ENCODE measurements at regions not wholly inside any gene's neighbourhood (a gene's known extent, or its start where the extent isn't known, plus 50 kb on each side); places are given as distances from the start of the nearest gene placed in this dataset.

DNA sequence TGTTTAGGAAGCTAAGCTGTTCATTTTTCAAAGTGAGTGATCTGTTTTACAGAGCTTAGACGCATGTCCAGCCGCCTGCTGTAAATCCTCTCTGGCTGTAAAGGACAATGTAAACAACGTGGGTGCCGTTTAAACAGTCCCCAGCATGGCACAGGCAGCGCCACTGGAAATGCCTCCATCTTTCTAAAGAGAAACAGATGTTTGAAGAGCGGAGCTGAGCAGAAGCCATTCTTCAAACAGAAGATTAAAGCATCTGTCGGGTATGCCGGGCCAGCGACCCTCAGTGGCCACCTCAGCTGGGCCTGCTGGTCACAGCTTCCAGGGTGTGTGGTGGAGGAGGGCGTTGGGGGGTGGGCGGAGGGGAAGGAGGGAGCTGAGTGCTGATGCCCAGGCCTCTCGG, 138.6 kb downstream of the ERMARD start:
- DNase-seq (ENCODE audit: low read depth) = no peak
- TF ChIP-seq POLR2A (IDR thresholded peaks at IDR 0.05; ENCODE audit: extremely low read depth, insufficient read length) (no peak), MYC (IDR thresholded peaks at IDR 0.05; ENCODE audit: low read depth, low read length) (no peak)
- TF ChIP-seq, protein P1, sequence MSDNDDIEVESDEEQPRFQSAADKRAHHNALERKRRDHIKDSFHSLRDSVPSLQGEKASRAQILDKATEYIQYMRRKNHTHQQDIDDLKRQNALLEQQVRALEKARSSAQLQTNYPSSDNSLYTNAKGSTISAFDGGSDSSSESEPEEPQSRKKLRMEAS (IDR thresholded peaks at IDR 0.05; ENCODE audit: low read depth, low read length) = no peak
- TF ChIP-seq, protein P2, sequence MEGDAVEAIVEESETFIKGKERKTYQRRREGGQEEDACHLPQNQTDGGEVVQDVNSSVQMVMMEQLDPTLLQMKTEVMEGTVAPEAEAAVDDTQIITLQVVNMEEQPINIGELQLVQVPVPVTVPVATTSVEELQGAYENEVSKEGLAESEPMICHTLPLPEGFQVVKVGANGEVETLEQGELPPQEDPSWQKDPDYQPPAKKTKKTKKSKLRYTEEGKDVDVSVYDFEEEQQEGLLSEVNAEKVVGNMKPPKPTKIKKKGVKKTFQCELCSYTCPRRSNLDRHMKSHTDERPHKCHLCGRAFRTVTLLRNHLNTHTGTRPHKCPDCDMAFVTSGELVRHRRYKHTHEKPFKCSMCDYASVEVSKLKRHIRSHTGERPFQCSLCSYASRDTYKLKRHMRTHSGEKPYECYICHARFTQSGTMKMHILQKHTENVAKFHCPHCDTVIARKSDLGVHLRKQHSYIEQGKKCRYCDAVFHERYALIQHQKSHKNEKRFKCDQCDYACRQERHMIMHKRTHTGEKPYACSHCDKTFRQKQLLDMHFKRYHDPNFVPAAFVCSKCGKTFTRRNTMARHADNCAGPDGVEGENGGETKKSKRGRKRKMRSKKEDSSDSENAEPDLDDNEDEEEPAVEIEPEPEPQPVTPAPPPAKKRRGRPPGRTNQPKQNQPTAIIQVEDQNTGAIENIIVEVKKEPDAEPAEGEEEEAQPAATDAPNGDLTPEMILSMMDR (IDR thresholded peaks at IDR 0.05; ENCODE audit: low read depth, low read length) = no peak
- no peak overlapping the region for H3K4me3 ChIP-seq (ENCODE audit: low read depth, low read length)

DNA sequence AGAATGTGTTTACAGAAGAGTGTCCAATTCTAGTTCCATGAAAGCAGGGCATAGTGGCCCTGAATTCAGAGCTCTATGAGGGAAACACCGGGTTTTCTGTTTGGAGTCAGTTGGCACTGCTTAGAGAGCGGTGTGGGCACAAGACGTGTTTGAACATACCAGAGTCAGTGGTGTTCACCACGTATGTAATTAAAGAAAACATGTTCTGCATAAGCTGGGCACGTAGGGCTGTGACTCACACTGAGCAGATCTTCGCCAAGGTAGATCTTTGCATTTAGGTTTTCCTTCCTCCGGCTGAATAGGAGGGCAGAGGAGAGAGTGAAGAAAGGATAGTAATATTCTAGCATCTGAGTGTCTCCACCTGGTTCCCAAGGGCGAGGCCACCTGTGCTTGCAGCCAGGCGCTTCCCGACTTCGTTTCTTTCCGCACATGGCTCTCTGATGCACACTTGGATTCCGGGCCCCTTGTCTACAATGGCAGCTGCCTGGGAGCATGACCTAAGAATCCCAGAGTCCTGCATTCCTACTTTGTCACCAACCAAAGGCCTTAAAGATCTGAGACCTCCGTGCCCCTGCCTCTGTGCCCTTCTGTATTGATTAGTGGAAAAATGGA, 136.2 kb downstream of the ERMARD start:
- DNase-seq (ENCODE audit: low read depth) = no peak
- TF ChIP-seq POLR2A (IDR thresholded peaks at IDR 0.05; ENCODE audit: extremely low read depth, insufficient read length) (no peak), MYC (IDR thresholded peaks at IDR 0.05; ENCODE audit: low read depth, low read length) (no peak)
- TF ChIP-seq, protein P2 (IDR thresholded peaks at IDR 0.05; ENCODE audit: low read depth, low read length) = no peak
- TF ChIP-seq, protein P1 (IDR thresholded peaks at IDR 0.05; ENCODE audit: low read depth, low read length) = no peak

DNA sequence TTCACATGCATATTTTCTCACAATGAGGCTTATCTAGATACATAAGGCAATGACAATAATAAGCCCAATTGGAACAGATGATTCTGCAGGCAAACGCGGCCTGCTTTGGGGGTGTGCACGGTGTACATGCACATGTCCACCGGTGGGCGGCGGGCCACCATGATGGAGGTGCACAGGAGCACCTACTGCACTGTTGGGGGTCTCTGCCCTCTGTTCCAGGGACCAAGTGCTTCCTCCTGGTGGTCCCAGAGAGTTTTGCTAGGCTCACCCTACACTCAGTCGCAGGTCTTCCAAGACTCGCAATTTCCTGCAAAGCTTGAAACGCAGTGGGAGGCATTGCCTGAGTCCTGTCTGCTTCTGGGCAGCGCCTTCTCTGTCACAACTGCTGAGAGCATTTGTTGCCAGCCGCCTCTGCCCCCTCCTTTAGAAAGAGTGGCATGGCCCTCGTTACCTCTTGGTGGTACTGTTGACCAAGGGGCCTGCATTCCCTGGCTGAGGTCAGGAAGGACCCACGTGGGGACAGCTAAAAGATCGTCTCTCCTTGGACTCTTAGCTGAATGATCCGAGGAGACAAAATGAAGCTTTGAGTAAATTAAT, 135.3 kb downstream of the ERMARD start:
- TF ChIP-seq POLR2A (IDR thresholded peaks at IDR 0.05; ENCODE audit: extremely low read depth, insufficient read length) (no peak), MYC (IDR thresholded peaks at IDR 0.05; ENCODE audit: low read depth, low read length) (no peak)
- TF ChIP-seq, protein P2 (IDR thresholded peaks at IDR 0.05; ENCODE audit: low read depth, low read length) = no peak
- TF ChIP-seq, protein P1 (IDR thresholded peaks at IDR 0.05; ENCODE audit: low read depth, low read length) = no peak
- DNase-seq (ENCODE audit: low read depth) = no peak
- H3K4me3 ChIP-seq (ENCODE audit: low read depth, low read length) = no peak overlapping the region

More for the DNA sequence above, 136.2 kb downstream of the ERMARD start:
- H3K4me3 ChIP-seq (ENCODE audit: low read depth, low read length) = no peak overlapping the region

DNA sequence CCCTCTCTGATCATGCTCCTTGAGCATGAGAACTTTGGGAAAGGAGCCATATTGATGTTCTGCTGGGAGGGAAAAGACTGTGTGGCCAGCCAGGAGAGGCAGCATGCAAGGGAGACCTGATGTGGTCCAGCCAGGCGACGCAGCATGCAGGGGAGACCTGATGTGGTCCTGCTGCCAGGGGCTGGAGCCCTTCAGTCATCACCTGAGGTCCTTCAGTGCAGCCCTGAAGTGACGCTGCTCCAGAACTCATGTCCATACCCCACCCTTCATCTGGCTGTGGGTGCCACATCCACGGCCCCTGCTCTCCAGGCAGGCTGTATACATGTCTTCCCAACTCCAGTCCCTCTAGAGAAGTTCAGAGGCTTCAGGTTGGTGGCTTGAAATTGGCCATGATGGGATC, 134.4 kb downstream of the ERMARD start:
- TF ChIP-seq, protein P1 (IDR thresholded peaks at IDR 0.05; ENCODE audit: low read depth, low read length) = no peak
- no peak for TF ChIP-seq MYC (IDR thresholded peaks at IDR 0.05; ENCODE audit: low read depth, low read length)
- TF ChIP-seq POLR2A (IDR thresholded peaks at IDR 0.05; ENCODE audit: extremely low read depth, insufficient read length) = no peak
- TF ChIP-seq, protein P2 (IDR thresholded peaks at IDR 0.05; ENCODE audit: low read depth, low read length) = no peak

DNA sequence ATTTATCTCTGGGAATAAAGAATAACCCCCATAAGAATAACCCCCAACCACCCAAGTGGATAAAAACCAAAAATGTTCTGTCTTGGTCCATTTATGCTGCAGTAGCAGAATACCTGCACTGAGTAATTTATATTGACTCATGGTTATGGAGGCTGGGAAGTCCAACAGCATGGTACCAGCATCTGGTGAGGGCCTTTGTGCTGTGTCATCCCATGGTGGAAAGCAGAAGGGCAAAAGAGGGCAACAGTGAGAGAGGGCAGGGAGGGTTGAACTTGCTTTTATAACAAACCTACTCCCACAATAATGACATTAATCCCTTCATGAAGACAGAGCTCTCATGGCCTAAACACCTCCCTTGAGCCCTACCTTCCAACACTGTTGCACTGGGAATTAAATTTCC, 133.7 kb downstream of the ERMARD start:
- no peak overlapping the region for H3K4me3 ChIP-seq (ENCODE audit: low read depth, low read length)
- TF ChIP-seq, protein P1 (IDR thresholded peaks at IDR 0.05; ENCODE audit: low read depth, low read length) = no peak
- TF ChIP-seq POLR2A (IDR thresholded peaks at IDR 0.05; ENCODE audit: extremely low read depth, insufficient read length) (no peak), MYC (IDR thresholded peaks at IDR 0.05; ENCODE audit: low read depth, low read length) (no peak)
- TF ChIP-seq, protein P2 (IDR thresholded peaks at IDR 0.05; ENCODE audit: low read depth, low read length) = no peak
- DNase-seq (ENCODE audit: low read depth) = no peak

More for the DNA sequence above, 134.4 kb downstream of the ERMARD start:
- H3K4me3 ChIP-seq (ENCODE audit: low read depth, low read length) = no peak overlapping the region
- DNase-seq (ENCODE audit: low read depth) = no peak
